Osteocyte (in vitro differentiated cells): ENCODE measurements at regions not wholly inside any gene's neighbourhood (a gene's known extent, or its start where the extent isn't known, plus 50 kb on each side); places are given as distances from the start of the nearest gene placed in this dataset.

Experiments used
- DNase-seq: peaks from one replicate; pipeline ENCODE4 v3.0.0; 2021; ENCODE audit warnings: mixed read lengths; ENCODE audit not compliant: unreplicated experiment; ENCODE audit errors: extremely low spot score
- H3K27ac Mint-ChIP-seq: one replicate; pipeline ENCODE4 v1.8.0; 2021; ENCODE audit warnings: mild to moderate bottlenecking, mixed read lengths; ENCODE audit not compliant: unreplicated experiment
- H3K27me3 Mint-ChIP-seq: one replicate; pipeline ENCODE4 v1.8.0; 2021; ENCODE audit warnings: mixed read lengths; ENCODE audit not compliant: unreplicated experiment
- H3K36me3 Mint-ChIP-seq: one replicate; pipeline ENCODE4 v1.8.0; 2021; ENCODE audit warnings: mixed read lengths; ENCODE audit not compliant: unreplicated experiment
- H3K4me1 Mint-ChIP-seq: one replicate; pipeline ENCODE4 v1.8.0; 2021; ENCODE audit warnings: mixed read lengths; ENCODE audit not compliant: unreplicated experiment
- H3K4me3 Mint-ChIP-seq: one replicate; pipeline ENCODE4 v1.8.0; 2021; ENCODE audit warnings: mild to moderate bottlenecking, moderate library complexity, mixed read lengths; ENCODE audit not compliant: unreplicated experiment
- H3K9me3 Mint-ChIP-seq: one replicate; pipeline ENCODE4 v1.8.0; 2021; ENCODE audit warnings: mixed read lengths; ENCODE audit not compliant: unreplicated experiment
- TF ChIP-seq, protein P1 (sequence below): fragments of 200-600 bp; sonication (generic); IDR thresholded peaks from 2 replicates; pipeline ENCODE4 v1.5.0; 2021; ENCODE audit warnings: antibody characterized with exemption, mild to moderate bottlenecking, moderate library complexity

DNA sequence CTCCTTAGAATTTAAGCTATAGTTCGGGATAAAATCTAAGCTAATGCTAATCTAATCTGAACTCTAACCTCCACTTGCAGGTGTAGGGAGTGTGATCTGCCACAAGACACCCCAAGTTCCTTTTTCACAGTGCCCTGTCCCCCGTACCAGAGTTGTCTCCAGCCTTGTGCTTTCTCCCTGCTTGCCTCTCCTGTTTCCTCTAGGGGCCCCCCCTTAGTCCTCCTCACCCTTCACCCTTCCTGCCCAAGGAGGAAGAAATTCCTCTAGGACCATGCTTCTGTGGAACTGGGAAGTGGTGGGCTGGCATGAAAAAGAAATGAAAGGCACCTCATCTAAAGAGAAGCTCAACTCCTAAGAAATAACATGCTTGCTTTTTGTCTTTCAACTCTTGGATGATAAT, 50.2 kb upstream of the BCL9 start:
- Mint-ChIP-seq H3K36me3 (no peaks in the 10 kb centered on the region), H3K9me3 (no peaks in the 10 kb centered on the region), H3K27me3 (peaks cover 1% of the 10 kb centered on the region), H3K4me3 (no peak overlapping the region), H3K27ac (no peak overlapping the region), H3K4me1 (peaks cover 1% of the 10 kb centered on the region)
- DNase-seq: no peak
- TF ChIP-seq, protein P1, sequence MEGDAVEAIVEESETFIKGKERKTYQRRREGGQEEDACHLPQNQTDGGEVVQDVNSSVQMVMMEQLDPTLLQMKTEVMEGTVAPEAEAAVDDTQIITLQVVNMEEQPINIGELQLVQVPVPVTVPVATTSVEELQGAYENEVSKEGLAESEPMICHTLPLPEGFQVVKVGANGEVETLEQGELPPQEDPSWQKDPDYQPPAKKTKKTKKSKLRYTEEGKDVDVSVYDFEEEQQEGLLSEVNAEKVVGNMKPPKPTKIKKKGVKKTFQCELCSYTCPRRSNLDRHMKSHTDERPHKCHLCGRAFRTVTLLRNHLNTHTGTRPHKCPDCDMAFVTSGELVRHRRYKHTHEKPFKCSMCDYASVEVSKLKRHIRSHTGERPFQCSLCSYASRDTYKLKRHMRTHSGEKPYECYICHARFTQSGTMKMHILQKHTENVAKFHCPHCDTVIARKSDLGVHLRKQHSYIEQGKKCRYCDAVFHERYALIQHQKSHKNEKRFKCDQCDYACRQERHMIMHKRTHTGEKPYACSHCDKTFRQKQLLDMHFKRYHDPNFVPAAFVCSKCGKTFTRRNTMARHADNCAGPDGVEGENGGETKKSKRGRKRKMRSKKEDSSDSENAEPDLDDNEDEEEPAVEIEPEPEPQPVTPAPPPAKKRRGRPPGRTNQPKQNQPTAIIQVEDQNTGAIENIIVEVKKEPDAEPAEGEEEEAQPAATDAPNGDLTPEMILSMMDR: no peak
